ENCODE measurements at regions not wholly inside any gene's neighbourhood (a gene's known extent, or its start where the extent isn't known, plus 50 kb on each side); places are given as distances from the start of the nearest gene placed in this dataset.
A peak's percentile ranks its signal among the peaks of the same experiment; 100 is the strongest.

- peaks cover 60% of the 10 kb centered on the region for H3K4me1 Mint-ChIP-seq
These were observed 160.3 kb upstream of the RASGEF1B start for GRCh38 chr4:81631958-81632441.

DNA sequence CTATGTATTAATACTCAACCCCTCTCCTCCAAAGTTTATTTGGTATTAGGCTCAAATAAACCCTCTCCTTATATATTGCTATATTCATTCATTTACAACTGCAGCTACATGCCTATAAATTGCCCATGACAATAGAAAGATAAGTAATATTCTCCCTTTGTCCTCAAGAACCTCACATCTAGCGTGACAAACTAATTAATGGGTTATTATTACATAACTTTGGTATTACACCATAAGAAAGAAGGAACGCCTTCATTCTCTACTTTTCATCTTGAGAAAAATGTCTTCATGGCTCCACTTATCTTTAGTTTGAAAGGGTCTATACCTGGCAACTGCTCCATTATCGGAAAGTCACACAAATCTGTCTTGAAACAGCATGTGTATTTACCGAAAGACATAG is 157.7 kb upstream of the RASGEF1B start:
- Mint-ChIP-seq H3K27ac (no peak overlapping the region), H3K4me1 (peaks cover 53% of the 10 kb centered on the region), H3K27me3 (no peaks in the 10 kb centered on the region), H3K4me3 (no peak overlapping the region), H3K36me3 (ENCODE audit: low read depth) (no peaks in the 10 kb centered on the region), H3K9me3 (no peaks in the 10 kb centered on the region)
- ATAC-seq (ENCODE audit: low read depth) (no peak), DNase-seq (no peak)
- TF ChIP-seq CTCF (IDR thresholded peaks at IDR 0.05) = no peak
- ChIA-PET POLR2A (no interaction called here), CTCF (no interaction called here)
- intact Hi-C loops (cut with micrococcal nuclease) = no loop called here

More at GRCh38 chr4:81631958-81632441, 160.3 kb upstream of the RASGEF1B start:
- H3K9me3 Mint-ChIP-seq = no peaks in the 10 kb centered on the region
- ChIA-PET POLR2A (interaction anchor here (0.6 to 1.6 kb wide), 4 partner anchors 14 to 160 kb away, joined by 3 to 11 read pairs (median 4); partner anchors contain the start of gene RASGEF1B), CTCF (interaction anchor here (1.8 kb wide), 1 partner anchor 160 kb away, joined by 4 read pairs; the partner anchor contains the start of gene RASGEF1B)
- H3K4me3 Mint-ChIP-seq = peak overlapping the region; percentile 15
- peak; percentile 57 for ATAC-seq (ENCODE audit: low read depth)
- no peak for DNase-seq
- peak overlapping the region; percentile 60 for H3K27ac Mint-ChIP-seq
- H3K36me3 Mint-ChIP-seq (ENCODE audit: low read depth) = no peaks in the 10 kb centered on the region
- TF ChIP-seq CTCF (IDR thresholded peaks at IDR 0.05) = no peak
- no peaks in the 10 kb centered on the region for H3K27me3 Mint-ChIP-seq
- intact Hi-C loops (cut with micrococcal nuclease) = loop anchor here (1.0 kb wide), 1 partner anchor 70 kb away; no protein-coding TSS in a partner anchor

DNA sequence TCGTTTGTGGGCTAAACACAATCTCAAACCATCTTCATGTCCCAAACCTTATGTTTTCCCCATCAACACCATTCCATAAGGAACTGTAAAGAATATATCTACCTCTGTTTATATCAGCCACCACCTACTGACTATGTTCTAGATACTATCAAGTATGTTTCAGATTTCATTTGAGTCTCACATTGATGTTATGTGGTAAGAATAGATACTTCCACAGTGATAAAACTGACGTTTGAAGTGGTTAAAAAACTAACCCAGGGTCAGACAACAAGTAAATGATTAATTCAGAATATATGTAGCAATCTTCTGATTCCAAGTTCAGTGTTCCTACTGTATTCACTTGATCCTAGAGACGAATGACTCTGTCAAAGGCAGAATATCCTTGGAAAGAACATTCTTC is 156.8 kb upstream of the RASGEF1B start:
- POLR2A ChIA-PET = interaction anchor here (1.4 kb wide), 1 partner anchor 157 kb away, joined by 5 read pairs; the partner anchor contains the start of gene RASGEF1B
- H3K4me3 Mint-ChIP-seq = no peak overlapping the region
- no peak overlapping the region for H3K27ac Mint-ChIP-seq
- peaks cover 51% of the 10 kb centered on the region for H3K4me1 Mint-ChIP-seq
- TF ChIP-seq CTCF (IDR thresholded peaks at IDR 0.05) = no peak
- CTCF ChIA-PET = interaction anchor here (1.5 kb wide), 1 partner anchor 157 kb away, joined by 3 read pairs; the partner anchor contains the start of gene RASGEF1B
- no peaks in the 10 kb centered on the region for H3K27me3 Mint-ChIP-seq
- ATAC-seq (ENCODE audit: low read depth) (no peak), DNase-seq (no peak)
- H3K36me3 Mint-ChIP-seq (ENCODE audit: low read depth) = no peaks in the 10 kb centered on the region
- intact Hi-C loops (cut with micrococcal nuclease) = no loop called here
- H3K9me3 Mint-ChIP-seq = no peaks in the 10 kb centered on the region

GRCh38 chr4:81627590-81627989 is 155.9 kb upstream of the RASGEF1B start:
- ChIA-PET POLR2A (interaction anchor here (1.4 kb wide), 1 partner anchor 156 kb away, joined by 5 read pairs; the partner anchor contains the start of gene RASGEF1B), CTCF (interaction anchor here (1.5 kb wide), 1 partner anchor 156 kb away, joined by 3 read pairs; the partner anchor contains the start of gene RASGEF1B)
- intact Hi-C loops (cut with micrococcal nuclease) = no loop called here
- ATAC-seq (ENCODE audit: low read depth) (no peak), DNase-seq (no peak)
- Mint-ChIP-seq H3K27me3 (no peaks in the 10 kb centered on the region), H3K4me1 (peaks cover 45% of the 10 kb centered on the region), H3K36me3 (ENCODE audit: low read depth) (no peaks in the 10 kb centered on the region), H3K4me3 (no peak overlapping the region), H3K9me3 (no peaks in the 10 kb centered on the region), H3K27ac (no peak overlapping the region)
- no peak for TF ChIP-seq CTCF (IDR thresholded peaks at IDR 0.05)

- CTCF ChIA-PET = interaction anchor here (1.5 kb wide), 1 partner anchor 155 kb away, joined by 3 read pairs; the partner anchor contains the start of gene RASGEF1B
- POLR2A ChIA-PET = interaction anchor here (0.6 to 1.4 kb wide), 2 partner anchors 75 to 155 kb away, joined by 3 to 5 read pairs; partner anchors contain the start of gene RASGEF1B
- H3K9me3 Mint-ChIP-seq = no peaks in the 10 kb centered on the region
- no peaks in the 10 kb centered on the region for H3K27me3 Mint-ChIP-seq
- H3K4me3 Mint-ChIP-seq = no peak overlapping the region
- no peaks in the 10 kb centered on the region for H3K36me3 Mint-ChIP-seq (ENCODE audit: low read depth)
- ATAC-seq (ENCODE audit: low read depth) (no peak), DNase-seq (no peak)
- no peak overlapping the region for H3K27ac Mint-ChIP-seq
- intact Hi-C loops (cut with micrococcal nuclease) = no loop called here
- H3K4me1 Mint-ChIP-seq = peaks cover 39% of the 10 kb centered on the region
- TF ChIP-seq CTCF (IDR thresholded peaks at IDR 0.05) = no peak
These were observed 155.1 kb upstream of the RASGEF1B start for GRCh38 chr4:81626851-81627250.
